ENCODE measurements at regions not wholly inside any gene's neighbourhood (a gene's known extent, or its start where the extent isn't known, plus 50 kb on each side); places are given as distances from the start of the nearest gene placed in this dataset.

GRCh38 chr10:29850371-29850770, 209.0 kb downstream of the JCAD start:
- DNase-seq, result no peak

GRCh38 chr10:29849886-29850285, 209.5 kb downstream of the JCAD start:
- DNase-seq, result no peak

- peak; percentile 84 for DNase-seq
These were observed 210.1 kb downstream of the JCAD start for GRCh38 chr10:29849126-29849833.

GRCh38 chr10:29846881-29847280, 212.1 kb upstream of the SVIL start:
- no peak for DNase-seq

GRCh38 chr10:29845166-29845565, 210.4 kb upstream of the SVIL start:
- DNase-seq, result no peak

- DNase-seq, result no peak
These were observed 208.4 kb upstream of the SVIL start for GRCh38 chr10:29843143-29843542.

GRCh38 chr10:29841724-29842649, 207.2 kb upstream of the SVIL start:
- no peak for DNase-seq

- DNase-seq, result no peak
These were observed 205.9 kb upstream of the SVIL start for GRCh38 chr10:29840516-29841276.

- DNase-seq, result no peak
These were observed 205.2 kb upstream of the SVIL start for GRCh38 chr10:29839826-29840515.

GRCh38 chr10:29838539-29838938, 203.8 kb upstream of the SVIL start:
- no peak for DNase-seq

- no peak for DNase-seq
These were observed 202.8 kb upstream of the SVIL start for GRCh38 chr10:29837586-29837985.

- no peak for DNase-seq
These were observed 201.6 kb upstream of the SVIL start for GRCh38 chr10:29836396-29836795.

- no peak for DNase-seq
These were observed 200.3 kb upstream of the SVIL start for GRCh38 chr10:29835055-29835454.

GRCh38 chr10:29830531-29831512, 196.1 kb upstream of the SVIL start:
- DNase-seq, result no peak

GRCh38 chr10:29829776-29830175, 195.0 kb upstream of the SVIL start:
- DNase-seq, result peak; percentile 18

- DNase-seq, result peak; percentile 6
These were observed 194.2 kb upstream of the SVIL start for GRCh38 chr10:29828956-29829355.

- peak; percentile 62 for DNase-seq
These were observed 193.7 kb upstream of the SVIL start for GRCh38 chr10:29828440-29828894.

- DNase-seq, result no peak
These were observed 192.7 kb upstream of the SVIL start for GRCh38 chr10:29827512-29827911.

GRCh38 chr10:29826801-29827450, 192.2 kb upstream of the SVIL start:
- no peak for DNase-seq

GRCh38 chr10:29826221-29826620, 191.4 kb upstream of the SVIL start:
- DNase-seq, result no peak

- DNase-seq, result no peak
These were observed 188.8 kb upstream of the SVIL start for GRCh38 chr10:29823553-29824080.

All from MV-4-11 (cell line).